Cardiac muscle cell (in vitro differentiated cells and primary cell): ENCODE measurements at regions not wholly inside any gene's neighbourhood (a gene's known extent, or its start where the extent isn't known, plus 50 kb on each side); places are given as distances from the start of the nearest gene placed in this dataset.
"Not testable (repeated sequence)": the region's sequence is repeated elsewhere in the genome, so short reads cannot be mapped to it uniquely, and the experiment has no call there.

ENCODE experiments used
- DNase-seq, 2 donors: peaks; one replicate each; pipeline versions ENCODE4 v3.0.0 to v3.0.0-alpha.2; 2010 to 2017; ENCODE audit warnings: low read depth in 1 of 2, low spot score in 1 of 2
- H3K27ac ChIP-seq: fragments of 200-600 bp; sonication (generic); 2 replicates; pipeline ENCODE4 v1.5.1; 2016
- H3K27me3 ChIP-seq: fragments of 200-600 bp; sonication (generic); 2 replicates; pipeline ENCODE4 v1.6.0; 2016; ENCODE audit warnings: control low read depth
- H3K36me3 ChIP-seq: fragments of 200-600 bp; sonication (generic); 2 replicates; pipeline ENCODE4 v1.5.1; 2016; ENCODE audit warnings: control low read depth
- H3K4me1 ChIP-seq: fragments of 200-600 bp; sonication (generic); 2 replicates; pipeline ENCODE4 v1.8.1; 2017; ENCODE audit warnings: low read depth, mild to moderate bottlenecking, mixed run types
- H3K4me3 ChIP-seq: fragments of 200-600 bp; sonication (generic); 2 replicates; pipeline ENCODE4 v1.5.1; 2016; ENCODE audit warnings: mild to moderate bottlenecking
- H3K9me3 ChIP-seq: fragments of 200-600 bp; sonication (generic); 2 replicates; pipeline ENCODE4 v1.5.1; 2017; ENCODE audit warnings: low read depth, mild to moderate bottlenecking, control low read depth
- CTCF ChIP-seq: IDR thresholded peaks from 2 replicates; pipeline ENCODE4 v1.5.1; 2012; ENCODE audit warnings: low read depth, mild to moderate bottlenecking, low read length

GRCh38 chr5:67983251-67984110 is 232.1 kb upstream of the PIK3R1 start:
- H3K27ac ChIP-seq: no peak overlapping the region
- no peak for TF ChIP-seq CTCF
- no peaks in the 10 kb centered on the region for H3K36me3 ChIP-seq
- H3K27me3 ChIP-seq: no peaks in the 10 kb centered on the region
- no peaks in the 10 kb centered on the region for H3K9me3 ChIP-seq
- H3K4me1 ChIP-seq: no peaks in the 10 kb centered on the region
- peak in 1 of 2 donors; percentile 59 for DNase-seq
- no peak overlapping the region for H3K4me3 ChIP-seq

GRCh38 chr5:67982160-67982559 is 233.4 kb upstream of the PIK3R1 start:
- not testable (repeated sequence) for H3K27ac ChIP-seq, DNase-seq, H3K4me3 ChIP-seq, H3K4me1 ChIP-seq, H3K36me3 ChIP-seq, H3K27me3 ChIP-seq, H3K9me3 ChIP-seq

- Histone ChIP-seq H3K36me3 (no peaks in the 10 kb centered on the region), H3K27me3 (no peaks in the 10 kb centered on the region), H3K9me3 (no peaks in the 10 kb centered on the region), H3K4me1 (no peaks in the 10 kb centered on the region), H3K4me3 (no peak overlapping the region), H3K27ac (no peak overlapping the region)
- no peak for DNase-seq
- no peak for TF ChIP-seq CTCF
These were observed 237.4 kb upstream of the PIK3R1 start for GRCh38 chr5:67978171-67978570.

- Histone ChIP-seq H3K27me3 (no peaks in the 10 kb centered on the region), H3K4me1 (no peaks in the 10 kb centered on the region), H3K9me3 (no peaks in the 10 kb centered on the region), H3K4me3 (no peak overlapping the region), H3K36me3 (no peaks in the 10 kb centered on the region), H3K27ac (no peak overlapping the region)
- no peak for TF ChIP-seq CTCF
- DNase-seq: no peak
These were observed 238.5 kb upstream of the PIK3R1 start for GRCh38 chr5:67976891-67977601.

- no peak overlapping the region for H3K27ac ChIP-seq
- H3K4me1 ChIP-seq: no peaks in the 10 kb centered on the region
- TF ChIP-seq CTCF: no peak
- H3K36me3 ChIP-seq: no peaks in the 10 kb centered on the region
- no peak overlapping the region for H3K4me3 ChIP-seq
- DNase-seq: no peak
- no peaks in the 10 kb centered on the region for H3K9me3 ChIP-seq
- H3K27me3 ChIP-seq: no peaks in the 10 kb centered on the region
These were observed 239.4 kb upstream of the PIK3R1 start for GRCh38 chr5:67976181-67976580.

GRCh38 chr5:67974471-67974870 is 241.1 kb upstream of the PIK3R1 start:
- Histone ChIP-seq H3K36me3 (no peaks in the 10 kb centered on the region), H3K27me3 (no peaks in the 10 kb centered on the region), H3K4me3 (no peak overlapping the region), H3K4me1 (no peaks in the 10 kb centered on the region), H3K9me3 (no peaks in the 10 kb centered on the region), H3K27ac (no peak overlapping the region)
- TF ChIP-seq CTCF: no peak
- no peak for DNase-seq
